B cell (primary cell): ENCODE measurements at regions not wholly inside any gene's neighbourhood (a gene's known extent, or its start where the extent isn't known, plus 50 kb on each side); places are given as distances from the start of the nearest gene placed in this dataset.

Source experiments
- ATAC-seq: fragments of 200-7000 bp; cut with Tn5 transposase; one replicate; pipeline ENCODE4 v1.10.0; 2021; ENCODE audit warnings: low read depth, mild to moderate bottlenecking, moderate number of reproducible peaks, moderate library complexity
- CTCF ChIA-PET: fragments of 350-600 bp; sonication (Branson Sonifier 250); formaldehyde crosslinking; loops from one replicate; lab custom pipeline; 2021; ENCODE audit warnings: antibody characterized with exemption, inconsistent platforms; lab: Charles Lee
- POLR2A ChIA-PET: fragments of 350-600 bp; sonication (Branson Sonifier 250); formaldehyde crosslinking; loops from one replicate; lab custom pipeline; 2021; ENCODE audit warnings: antibody characterized with exemption; lab: Charles Lee
- DNase-seq: peaks from one replicate; pipeline ENCODE4 v3.0.0; 2013
- H2AFZ ChIP-seq: 2 replicates; pipeline ENCODE4 v1.6.1; 2012; ENCODE audit warnings: mild to moderate bottlenecking, low read depth, low read length; ENCODE audit not compliant: insufficient read depth, poor library complexity, severe bottlenecking
- H3K27ac ChIP-seq, 2 donors: 1 replicate in 1 of 2; 2 replicates in 1 of 2; pipeline ENCODE4 v1.5.1; 2012 to 2013; ENCODE audit warnings: low read length in 2 of 2, mild to moderate bottlenecking in 2 of 2, moderate library complexity in 1 of 2
- H3K27me3 ChIP-seq, 4 experiments: fragments of 200-600 bp in 1 of 4; sonication (generic) in 1 of 4; replicated peaks in 1 of 4; 1 replicate in 2 of 4; 2 replicates in 2 of 4; pipeline versions ENCODE4 v1.6.1 to v1.7.0; 2013 to 2016; ENCODE audit warnings: low read length in 3 of 4, mild to moderate bottlenecking in 2 of 4, mixed read lengths in 1 of 4, moderate library complexity in 1 of 4; ENCODE audit not compliant: insufficient read depth in 4 of 4, control insufficient read depth in 3 of 4; ENCODE audit errors: control extremely low read depth in 1 of 4
- H3K36me3 ChIP-seq, 2 experiments: replicated peaks in 1 of 2; 1 replicate in 1 of 2; 2 replicates in 1 of 2; pipeline versions ENCODE4 v1.6.1 to v1.7.1; 2013; ENCODE audit warnings: low read length in 1 of 2; ENCODE audit not compliant: insufficient read depth in 2 of 2, control insufficient read depth in 1 of 2; ENCODE audit errors: control extremely low read depth in 1 of 2, extremely low read depth in 1 of 2
- H3K4me1 ChIP-seq, 2 donors: fragments of 200-600 bp in 1 of 2; sonication (generic) in 1 of 2; 1 replicate in 1 of 2; 2 replicates in 1 of 2; pipeline versions ENCODE4 v1.5.1 to v1.6.1; 2013 to 2017; ENCODE audit warnings: low read length in 2 of 2; ENCODE audit not compliant: control insufficient read depth in 2 of 2, insufficient read depth in 2 of 2
- H3K4me2 ChIP-seq: replicated peaks from 2 replicates; pipeline ENCODE3; 2012; ENCODE audit warnings: mild to moderate bottlenecking, low read depth, low read length; ENCODE audit not compliant: poor library complexity, severe bottlenecking
- H3K4me3 ChIP-seq, 5 experiments: fragments of 200-600 bp in 1 of 5; sonication (generic) in 1 of 5; 1 replicate in 3 of 5; 2 replicates in 2 of 5; pipeline versions ENCODE4 v1.5.1 to v1.7.0; 2011 to 2016; ENCODE audit warnings: low read length in 4 of 5, mild to moderate bottlenecking in 4 of 5, low read depth in 2 of 5, control low read depth in 1 of 5, moderate library complexity in 1 of 5; ENCODE audit not compliant: insufficient read depth in 1 of 5; ENCODE audit errors: control extremely low read depth in 1 of 5, extremely low read depth in 1 of 5
- H3K79me2 ChIP-seq: fragments of 200-600 bp; sonication (generic); one replicate; pipeline ENCODE4 v1.6.0; 2016; ENCODE audit warnings: low read length; ENCODE audit not compliant: control insufficient read depth, insufficient read depth
- H3K9ac ChIP-seq: fragments of 200-600 bp; sonication (generic); 2 replicates; pipeline ENCODE4 v1.6.1; 2017; ENCODE audit warnings: mild to moderate bottlenecking, low read length, moderate library complexity
- H3K9me3 ChIP-seq, 3 donors: one replicate each; pipeline versions ENCODE4 v1.6.1 to v1.7.1; 2013; ENCODE audit warnings: low read length in 2 of 3; ENCODE audit not compliant: control insufficient read depth in 2 of 3, insufficient read depth in 1 of 3; ENCODE audit errors: control extremely low read depth in 1 of 3
- H4K20me1 ChIP-seq: 2 replicates; pipeline ENCODE4 v1.6.0; 2012; ENCODE audit warnings: mild to moderate bottlenecking, low read length; ENCODE audit not compliant: insufficient read depth, control insufficient read depth, poor library complexity, severe bottlenecking
- H3K27ac Mint-ChIP-seq: one replicate; pipeline ENCODE4 v1.8.0; 2021; ENCODE audit warnings: mixed read lengths
- H3K27me3 Mint-ChIP-seq: one replicate; pipeline ENCODE4 v1.8.0; 2021; ENCODE audit warnings: mixed read lengths
- H3K4me1 Mint-ChIP-seq: one replicate; pipeline ENCODE4 v1.8.0; 2021; ENCODE audit warnings: mixed read lengths
- H3K4me3 Mint-ChIP-seq: one replicate; pipeline ENCODE4 v1.8.0; 2021; ENCODE audit warnings: mixed read lengths
- H3K9me3 Mint-ChIP-seq: one replicate; pipeline ENCODE4 v1.8.0; 2022; ENCODE audit warnings: mixed read lengths; ENCODE audit not compliant: insufficient read depth
- CTCF ChIP-seq: fragments of 200-600 bp; IDR thresholded peaks from one replicate; pipeline ENCODE4 v1.8.0; 2022; ENCODE audit warnings: antibody characterized with exemption, mild to moderate bottlenecking
- EZH2 ChIP-seq: IDR thresholded peaks from 2 replicates; pipeline ENCODE4 v1.6.1; 2012; ENCODE audit warnings: borderline replicate concordance, low read depth, mild to moderate bottlenecking, moderate library complexity, low read length; ENCODE audit not compliant: insufficient read depth, poor library complexity, severe bottlenecking
- WGBS: methylation state at CpG from one replicate; pipeline ENCODE4 v1.1.5; 2013; ENCODE audit warnings: missing lambda C conversion rate; ENCODE audit not compliant: insufficient coverage; 5-methylcytosine and 5-hydroxymethylcytosine counted together
- intact Hi-C: fragments of 100-400 bp; cut with micrococcal nuclease; formaldehyde crosslinking; loops from one replicate; pipeline ENCODE4 v1.10.0; 2022

GRCh38 chr2:21915201-21915600, 791.4 kb downstream of the TDRD15 start:
- H2AFZ ChIP-seq: no peak overlapping the region
- no peak overlapping the region for H3K4me3 Mint-ChIP-seq
- no peaks in the 10 kb centered on the region for H3K4me1 Mint-ChIP-seq
- TF ChIP-seq EZH2 (no peak), CTCF (no peak)
- ATAC-seq (no peak), DNase-seq (no peak)
- ChIA-PET POLR2A (no interaction called here), CTCF (no interaction called here)
- no peaks in the 10 kb centered on the region for H3K79me2 ChIP-seq
- H3K27ac Mint-ChIP-seq: no peak overlapping the region
- H3K27me3 ChIP-seq: no peaks in the 10 kb centered on the region
- no peaks in the 10 kb centered on the region for H3K4me1 ChIP-seq
- no peak overlapping the region for H3K9ac ChIP-seq
- no peak overlapping the region for H3K27ac ChIP-seq
- intact Hi-C loops: no loop called here
- H3K9me3 ChIP-seq: no peaks in the 10 kb centered on the region
- H4K20me1 ChIP-seq: no peaks in the 10 kb centered on the region
- H3K27me3 Mint-ChIP-seq: no peaks in the 10 kb centered on the region
- no peak overlapping the region for H3K4me3 ChIP-seq
- H3K9me3 Mint-ChIP-seq: peaks cover 4% of the 10 kb centered on the region
- WGBS: no CpG with 5 or more reads among the region's 1 CpG
- H3K4me2 ChIP-seq: no peak overlapping the region
- no peaks in the 10 kb centered on the region for H3K36me3 ChIP-seq

- H3K4me1 ChIP-seq: no peaks in the 10 kb centered on the region
- no peak for DNase-seq
- no peak overlapping the region for H3K9ac ChIP-seq
- H3K36me3 ChIP-seq: no peaks in the 10 kb centered on the region
- Mint-ChIP-seq H3K4me1 (no peaks in the 10 kb centered on the region), H3K9me3 (peaks cover 2% of the 10 kb centered on the region), H3K4me3 (no peak overlapping the region), H3K27me3 (no peaks in the 10 kb centered on the region), H3K27ac (no peak overlapping the region)
- no peak overlapping the region for H3K4me2 ChIP-seq
- no peaks in the 10 kb centered on the region for H4K20me1 ChIP-seq
- no peak for TF ChIP-seq EZH2
- TF ChIP-seq CTCF: no peak
- ATAC-seq: no peak
- H3K27me3 ChIP-seq: no peaks in the 10 kb centered on the region
- H3K79me2 ChIP-seq: no peaks in the 10 kb centered on the region
- H3K9me3 ChIP-seq: no peaks in the 10 kb centered on the region
- 66% methylated on average over 4 of the region's 6 CpGs for WGBS
- H2AFZ ChIP-seq: no peak overlapping the region
- ChIA-PET CTCF (no interaction called here), POLR2A (no interaction called here)
- intact Hi-C loops: no loop called here
- no peak overlapping the region for H3K27ac ChIP-seq
- H3K4me3 ChIP-seq: no peak overlapping the region
These were observed 793.3 kb downstream of the TDRD15 start for GRCh38 chr2:21916934-21917522.
